ENCODE measurements at regions not wholly inside any gene's neighbourhood (a gene's known extent, or its start where the extent isn't known, plus 50 kb on each side); places are given as distances from the start of the nearest gene placed in this dataset.

GRCh38 chr18:52045946-52046675, 293.9 kb upstream of the DCC start:
- TF ChIP-seq POLR2AphosphoS5 (IDR thresholded peaks at IDR 0.05): no peak
- TF ChIP-seq CTCF (IDR thresholded peaks at IDR 0.05): no peak
